WTC11 (cell line): ENCODE measurements at regions not wholly inside any gene's neighbourhood (a gene's known extent, or its start where the extent isn't known, plus 50 kb on each side); places are given as distances from the start of the nearest gene placed in this dataset.

Experiments
- ATAC-seq: fragments of 200-7000 bp; cut with Tn5 transposase; 2 replicates; pipeline ENCODE4 v1.10.0; 2021; ENCODE audit warnings: mild to moderate bottlenecking, moderate library complexity
- CTCF ChIA-PET: fragments of 300-600 bp; sonication (Branson Sonifier 250); formaldehyde crosslinking; loops from one replicate; lab custom pipeline; 2021; ENCODE audit warnings: antibody characterized with exemption; lab: Charles Lee
- POLR2A ChIA-PET: fragments of 350-600 bp; sonication (Branson Sonifier 250); formaldehyde crosslinking; loops from one replicate; lab custom pipeline; 2021; ENCODE audit warnings: antibody characterized with exemption; lab: Charles Lee
- DNase-seq: peaks from one replicate; pipeline ENCODE4 v3.0.0; 2021; ENCODE audit warnings: low spot score
- H3K27ac Mint-ChIP-seq: 2 replicates; pipeline ENCODE4 v1.8.0; 2021; ENCODE audit warnings: mixed read lengths
- H3K27me3 Mint-ChIP-seq: 2 replicates; pipeline ENCODE4 v1.8.0; 2021; ENCODE audit warnings: low read depth, mild to moderate bottlenecking, moderate library complexity, mixed read lengths
- H3K36me3 Mint-ChIP-seq: 2 replicates; pipeline ENCODE4 v1.8.0; 2021; ENCODE audit warnings: mixed read lengths
- H3K4me1 Mint-ChIP-seq: 2 replicates; pipeline ENCODE4 v1.8.0; 2022; ENCODE audit warnings: mixed read lengths
- H3K4me3 Mint-ChIP-seq: 2 replicates; pipeline ENCODE4 v1.8.0; 2021; ENCODE audit warnings: mild to moderate bottlenecking, moderate library complexity, mixed read lengths
- H3K9me3 Mint-ChIP-seq: 2 replicates; pipeline ENCODE4 v1.8.0; 2021; ENCODE audit warnings: mixed read lengths
- EMX1 ChIP-seq: fragments of 250-450 bp; sonication (Bioruptor Pico); IDR thresholded peaks from 2 replicates; pipeline ENCODE4 v1.8.0; 2021; ENCODE audit warnings: mild to moderate bottlenecking
- FOXP1 ChIP-seq: sonication (generic); formaldehyde crosslinking; IDR thresholded peaks from 2 replicates; pipeline ENCODE4 v1.8.0; 2022; ENCODE audit warnings: missing genetic modification reagents, mild to moderate bottlenecking, moderate library complexity, borderline replicate concordance
- GTF2I ChIP-seq: fragments of 250-450 bp; sonication (Bioruptor Pico); conservative IDR thresholded peaks from 2 replicates; pipeline ENCODE4 v1.4.0; 2021; ENCODE audit warnings: mild to moderate bottlenecking
- MYBL2 ChIP-seq: sonication (generic); formaldehyde crosslinking; IDR thresholded peaks from 2 replicates; pipeline ENCODE4 v1.8.1; 2023; ENCODE audit warnings: mild to moderate bottlenecking, moderate library complexity, missing genetic modification reagents
- OVOL2 ChIP-seq: fragments of 250-450 bp; sonication (Bioruptor Pico); IDR thresholded peaks from 2 replicates; pipeline ENCODE4 v1.9.0; 2021; ENCODE audit warnings: mild to moderate bottlenecking, borderline replicate concordance
- SOX15 ChIP-seq: fragments of 250-450 bp; sonication (Bioruptor Pico); IDR thresholded peaks from 2 replicates; pipeline ENCODE4 v1.9.0; 2021; ENCODE audit warnings: mild to moderate bottlenecking
- ZNF121 ChIP-seq: sonication (generic); formaldehyde crosslinking; IDR thresholded peaks from 2 replicates; pipeline ENCODE4 v1.8.0; 2023; ENCODE audit warnings: missing genetic modification reagents
- ZNF138 ChIP-seq: sonication (generic); formaldehyde crosslinking; conservative IDR thresholded peaks from 2 replicates; pipeline ENCODE4 v1.8.1; 2022; ENCODE audit warnings: mild to moderate bottlenecking, moderate library complexity, missing genetic modification reagents
- ZNF317 ChIP-seq: sonication (generic); formaldehyde crosslinking; IDR thresholded peaks from 2 replicates; pipeline ENCODE4 v1.8.1; 2023; ENCODE audit warnings: low read depth, mild to moderate bottlenecking, moderate library complexity, missing genetic modification reagents, borderline replicate concordance
- ZNF671 ChIP-seq: fragments of 250-450 bp; sonication (Bioruptor Pico); IDR thresholded peaks from 2 replicates; pipeline ENCODE4 v1.8.0; 2021; ENCODE audit warnings: mild to moderate bottlenecking
- TF ChIP-seq, protein P1 (sequence below): sonication (generic); formaldehyde crosslinking; IDR thresholded peaks from 2 replicates; pipeline ENCODE4 v1.8.0; 2023; ENCODE audit warnings: missing genetic modification reagents
- TF ChIP-seq, protein P2 (sequence below): fragments of 250-450 bp; sonication (Bioruptor Pico); conservative IDR thresholded peaks from 2 replicates; pipeline ENCODE4 v1.9.0; 2021; ENCODE audit warnings: mild to moderate bottlenecking
- TF ChIP-seq, protein P3 (sequence below): sonication (generic); formaldehyde crosslinking; IDR thresholded peaks from 2 replicates; pipeline ENCODE4 v1.8.1; 2023; ENCODE audit warnings: mild to moderate bottlenecking, missing genetic modification reagents, moderate library complexity
- TF ChIP-seq, protein P4 (sequence below): sonication (generic); formaldehyde crosslinking; IDR thresholded peaks from 2 replicates; pipeline ENCODE4 v1.8.1; 2022; ENCODE audit warnings: mild to moderate bottlenecking, moderate library complexity, missing genetic modification reagents
- TF ChIP-seq, protein P5 (sequence below): sonication (generic); formaldehyde crosslinking; IDR thresholded peaks from 2 replicates; pipeline ENCODE4 v1.8.1; 2022; ENCODE audit warnings: missing genetic modification reagents, borderline replicate concordance
- TF ChIP-seq, protein P6 (sequence below): sonication (generic); formaldehyde crosslinking; IDR thresholded peaks from 2 replicates; pipeline ENCODE4 v1.8.0; 2023; ENCODE audit warnings: mild to moderate bottlenecking, missing genetic modification reagents
- TF ChIP-seq, protein P7 (sequence below): sonication (generic); formaldehyde crosslinking; IDR thresholded peaks from 2 replicates; pipeline ENCODE4 v1.8.1; 2022; ENCODE audit warnings: low read depth, missing genetic modification reagents, borderline replicate concordance
- TF ChIP-seq, protein P8 (sequence below): sonication (generic); formaldehyde crosslinking; IDR thresholded peaks from 2 replicates; pipeline ENCODE4 v1.8.0; 2023; ENCODE audit warnings: missing genetic modification reagents, mild to moderate bottlenecking, borderline replicate concordance

DNA sequence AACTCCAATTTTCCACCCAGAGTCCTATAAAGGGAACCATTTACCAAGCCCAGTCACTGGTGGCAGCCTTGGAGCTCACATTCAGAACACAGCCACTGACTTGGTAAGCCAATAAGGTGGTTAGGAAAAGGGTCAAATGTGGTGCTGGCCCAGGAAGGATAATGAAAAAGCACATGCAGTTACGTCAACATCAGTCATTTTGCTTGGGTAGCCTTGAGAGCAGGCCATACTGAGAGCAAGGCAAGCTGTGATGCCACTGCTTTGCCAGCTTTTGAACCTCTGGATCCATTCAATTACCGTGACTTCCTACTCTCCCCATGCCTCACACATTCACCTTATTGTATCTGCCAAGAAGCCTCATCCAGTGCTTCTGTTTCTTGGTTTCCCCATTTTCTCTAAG lies 253.6 kb downstream of the OPA1 start:
- H3K4me1 Mint-ChIP-seq: peaks cover 29% of the 10 kb centered on the region
- CTCF ChIA-PET: no interaction called here
- no peak for ATAC-seq

DNA sequence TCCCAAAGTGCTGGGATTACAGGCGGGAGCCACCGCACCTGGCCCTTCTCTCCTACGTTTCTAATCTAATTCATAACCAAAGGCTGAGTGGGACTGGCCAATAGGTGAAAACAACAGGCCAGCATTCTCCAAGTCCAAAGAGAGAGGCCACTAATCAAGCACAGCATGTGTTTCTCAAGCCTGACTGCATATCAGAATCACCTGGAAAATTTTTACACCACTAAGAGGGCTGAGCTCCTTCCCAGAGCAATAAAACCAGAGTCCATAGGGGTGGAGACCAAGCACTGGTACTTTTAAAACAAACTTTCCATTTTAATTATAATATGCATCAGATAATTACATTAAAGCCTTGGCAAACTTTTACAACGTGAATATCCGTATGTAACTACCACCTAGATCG lies 254.4 kb downstream of the OPA1 start:
- ChIA-PET CTCF (no interaction called here), POLR2A (no interaction called here)
- Mint-ChIP-seq H3K27me3 (0 out of 2 replicates have a peak, but pooled peaks cover 3% of the 10 kb centered on the region), H3K9me3 (peaks cover 13% of the 10 kb centered on the region), H3K36me3 (peaks cover 3% of the 10 kb centered on the region; the same call in 1 of the 2 replicates), H3K4me1 (peaks cover 33% of the 10 kb centered on the region), H3K4me3 (no peak overlapping the region), H3K27ac (no peak overlapping the region)
- DNase-seq (no peak), ATAC-seq (no peak)
- TF ChIP-seq ZNF317 (CRISPR knock-in tag): no peak
- TF ChIP-seq, protein P1, sequence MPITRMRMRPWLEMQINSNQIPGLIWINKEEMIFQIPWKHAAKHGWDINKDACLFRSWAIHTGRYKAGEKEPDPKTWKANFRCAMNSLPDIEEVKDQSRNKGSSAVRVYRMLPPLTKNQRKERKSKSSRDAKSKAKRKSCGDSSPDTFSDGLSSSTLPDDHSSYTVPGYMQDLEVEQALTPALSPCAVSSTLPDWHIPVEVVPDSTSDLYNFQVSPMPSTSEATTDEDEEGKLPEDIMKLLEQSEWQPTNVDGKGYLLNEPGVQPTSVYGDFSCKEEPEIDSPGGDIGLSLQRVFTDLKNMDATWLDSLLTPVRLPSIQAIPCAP: no peak
- TF ChIP-seq GTF2I (CRISPR knock-in tag): no peak
- no peak for TF ChIP-seq MYBL2 (CRISPR knock-in tag)
- no peak for TF ChIP-seq OVOL2 (CRISPR knock-in tag)
- TF ChIP-seq, protein P2, sequence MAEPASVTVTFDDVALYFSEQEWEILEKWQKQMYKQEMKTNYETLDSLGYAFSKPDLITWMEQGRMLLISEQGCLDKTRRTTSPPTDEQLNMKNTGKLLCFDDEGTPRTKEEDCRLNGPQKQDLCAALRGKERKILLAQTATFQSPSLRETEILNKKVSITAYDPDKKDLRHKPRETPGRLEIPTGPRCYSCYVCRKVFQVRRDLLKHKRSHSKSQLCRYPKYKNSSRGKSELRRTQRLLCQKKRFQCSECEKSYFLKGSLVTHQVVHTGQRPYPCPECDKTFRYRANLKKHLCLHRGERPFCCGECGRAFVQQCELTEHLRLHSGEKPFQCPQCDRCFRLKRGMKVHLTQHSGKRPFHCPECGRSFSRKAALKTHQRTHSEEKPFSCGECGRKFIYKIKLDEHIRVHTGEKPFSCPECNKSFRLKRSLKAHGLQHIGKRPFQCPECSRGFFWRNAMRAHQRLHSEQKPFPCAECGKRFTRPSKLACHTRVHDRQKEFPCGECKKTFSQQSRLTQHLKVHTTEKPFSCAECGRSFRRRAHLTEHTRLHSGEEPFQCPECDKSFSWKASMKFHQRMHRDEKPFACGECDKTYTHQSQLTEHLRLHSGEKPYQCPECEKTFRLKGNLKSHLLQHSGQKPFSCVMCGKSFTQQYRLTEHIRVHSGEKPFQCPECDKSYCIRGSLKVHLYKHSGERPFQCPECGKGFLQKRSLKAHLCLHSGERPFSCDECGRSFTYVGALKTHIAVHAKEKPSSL (CRISPR knock-in tag): no peak
- TF ChIP-seq ZNF138 (CRISPR knock-in tag): no peak
- no peak for TF ChIP-seq FOXP1 (CRISPR knock-in tag)
- TF ChIP-seq, protein P3, sequence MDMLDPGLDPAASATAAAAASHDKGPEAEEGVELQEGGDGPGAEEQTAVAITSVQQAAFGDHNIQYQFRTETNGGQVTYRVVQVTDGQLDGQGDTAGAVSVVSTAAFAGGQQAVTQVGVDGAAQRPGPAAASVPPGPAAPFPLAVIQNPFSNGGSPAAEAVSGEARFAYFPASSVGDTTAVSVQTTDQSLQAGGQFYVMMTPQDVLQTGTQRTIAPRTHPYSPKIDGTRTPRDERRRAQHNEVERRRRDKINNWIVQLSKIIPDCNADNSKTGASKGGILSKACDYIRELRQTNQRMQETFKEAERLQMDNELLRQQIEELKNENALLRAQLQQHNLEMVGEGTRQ (CRISPR knock-in tag): no peak
- TF ChIP-seq, protein P4, sequence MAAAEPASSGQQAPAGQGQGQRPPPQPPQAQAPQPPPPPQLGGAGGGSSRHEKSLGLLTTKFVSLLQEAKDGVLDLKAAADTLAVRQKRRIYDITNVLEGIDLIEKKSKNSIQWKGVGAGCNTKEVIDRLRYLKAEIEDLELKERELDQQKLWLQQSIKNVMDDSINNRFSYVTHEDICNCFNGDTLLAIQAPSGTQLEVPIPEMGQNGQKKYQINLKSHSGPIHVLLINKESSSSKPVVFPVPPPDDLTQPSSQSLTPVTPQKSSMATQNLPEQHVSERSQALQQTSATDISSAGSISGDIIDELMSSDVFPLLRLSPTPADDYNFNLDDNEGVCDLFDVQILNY (CRISPR knock-in tag): no peak
- TF ChIP-seq ZNF671: no peak
- TF ChIP-seq, protein P5, sequence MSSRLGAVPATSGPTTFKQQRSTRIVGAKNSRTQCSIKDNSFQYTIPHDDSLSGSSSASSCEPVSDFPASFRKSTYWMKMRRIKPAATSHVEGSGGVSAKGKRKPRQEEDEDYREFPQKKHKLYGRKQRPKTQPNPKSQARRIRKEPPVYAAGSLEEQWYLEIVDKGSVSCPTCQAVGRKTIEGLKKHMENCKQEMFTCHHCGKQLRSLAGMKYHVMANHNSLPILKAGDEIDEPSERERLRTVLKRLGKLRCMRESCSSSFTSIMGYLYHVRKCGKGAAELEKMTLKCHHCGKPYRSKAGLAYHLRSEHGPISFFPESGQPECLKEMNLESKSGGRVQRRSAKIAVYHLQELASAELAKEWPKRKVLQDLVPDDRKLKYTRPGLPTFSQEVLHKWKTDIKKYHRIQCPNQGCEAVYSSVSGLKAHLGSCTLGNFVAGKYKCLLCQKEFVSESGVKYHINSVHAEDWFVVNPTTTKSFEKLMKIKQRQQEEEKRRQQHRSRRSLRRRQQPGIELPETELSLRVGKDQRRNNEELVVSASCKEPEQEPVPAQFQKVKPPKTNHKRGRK: no peak
- TF ChIP-seq, protein P6, sequence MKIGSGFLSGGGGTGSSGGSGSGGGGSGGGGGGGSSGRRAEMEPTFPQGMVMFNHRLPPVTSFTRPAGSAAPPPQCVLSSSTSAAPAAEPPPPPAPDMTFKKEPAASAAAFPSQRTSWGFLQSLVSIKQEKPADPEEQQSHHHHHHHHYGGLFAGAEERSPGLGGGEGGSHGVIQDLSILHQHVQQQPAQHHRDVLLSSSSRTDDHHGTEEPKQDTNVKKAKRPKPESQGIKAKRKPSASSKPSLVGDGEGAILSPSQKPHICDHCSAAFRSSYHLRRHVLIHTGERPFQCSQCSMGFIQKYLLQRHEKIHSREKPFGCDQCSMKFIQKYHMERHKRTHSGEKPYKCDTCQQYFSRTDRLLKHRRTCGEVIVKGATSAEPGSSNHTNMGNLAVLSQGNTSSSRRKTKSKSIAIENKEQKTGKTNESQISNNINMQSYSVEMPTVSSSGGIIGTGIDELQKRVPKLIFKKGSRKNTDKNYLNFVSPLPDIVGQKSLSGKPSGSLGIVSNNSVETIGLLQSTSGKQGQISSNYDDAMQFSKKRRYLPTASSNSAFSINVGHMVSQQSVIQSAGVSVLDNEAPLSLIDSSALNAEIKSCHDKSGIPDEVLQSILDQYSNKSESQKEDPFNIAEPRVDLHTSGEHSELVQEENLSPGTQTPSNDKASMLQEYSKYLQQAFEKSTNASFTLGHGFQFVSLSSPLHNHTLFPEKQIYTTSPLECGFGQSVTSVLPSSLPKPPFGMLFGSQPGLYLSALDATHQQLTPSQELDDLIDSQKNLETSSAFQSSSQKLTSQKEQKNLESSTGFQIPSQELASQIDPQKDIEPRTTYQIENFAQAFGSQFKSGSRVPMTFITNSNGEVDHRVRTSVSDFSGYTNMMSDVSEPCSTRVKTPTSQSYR (CRISPR knock-in tag): no peak
- TF ChIP-seq EMX1 (CRISPR knock-in tag): no peak
- no peak for TF ChIP-seq SOX15 (CRISPR knock-in tag)
- TF ChIP-seq, protein P7, sequence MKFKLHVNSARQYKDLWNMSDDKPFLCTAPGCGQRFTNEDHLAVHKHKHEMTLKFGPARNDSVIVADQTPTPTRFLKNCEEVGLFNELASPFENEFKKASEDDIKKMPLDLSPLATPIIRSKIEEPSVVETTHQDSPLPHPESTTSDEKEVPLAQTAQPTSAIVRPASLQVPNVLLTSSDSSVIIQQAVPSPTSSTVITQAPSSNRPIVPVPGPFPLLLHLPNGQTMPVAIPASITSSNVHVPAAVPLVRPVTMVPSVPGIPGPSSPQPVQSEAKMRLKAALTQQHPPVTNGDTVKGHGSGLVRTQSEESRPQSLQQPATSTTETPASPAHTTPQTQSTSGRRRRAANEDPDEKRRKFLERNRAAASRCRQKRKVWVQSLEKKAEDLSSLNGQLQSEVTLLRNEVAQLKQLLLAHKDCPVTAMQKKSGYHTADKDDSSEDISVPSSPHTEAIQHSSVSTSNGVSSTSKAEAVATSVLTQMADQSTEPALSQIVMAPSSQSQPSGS (CRISPR knock-in tag): no peak
- TF ChIP-seq ZNF121 (CRISPR knock-in tag): no peak

More for the DNA sequence above, 253.6 kb downstream of the OPA1 start:
- no peak for DNase-seq
- POLR2A ChIA-PET: no interaction called here
- TF ChIP-seq, protein P8, sequence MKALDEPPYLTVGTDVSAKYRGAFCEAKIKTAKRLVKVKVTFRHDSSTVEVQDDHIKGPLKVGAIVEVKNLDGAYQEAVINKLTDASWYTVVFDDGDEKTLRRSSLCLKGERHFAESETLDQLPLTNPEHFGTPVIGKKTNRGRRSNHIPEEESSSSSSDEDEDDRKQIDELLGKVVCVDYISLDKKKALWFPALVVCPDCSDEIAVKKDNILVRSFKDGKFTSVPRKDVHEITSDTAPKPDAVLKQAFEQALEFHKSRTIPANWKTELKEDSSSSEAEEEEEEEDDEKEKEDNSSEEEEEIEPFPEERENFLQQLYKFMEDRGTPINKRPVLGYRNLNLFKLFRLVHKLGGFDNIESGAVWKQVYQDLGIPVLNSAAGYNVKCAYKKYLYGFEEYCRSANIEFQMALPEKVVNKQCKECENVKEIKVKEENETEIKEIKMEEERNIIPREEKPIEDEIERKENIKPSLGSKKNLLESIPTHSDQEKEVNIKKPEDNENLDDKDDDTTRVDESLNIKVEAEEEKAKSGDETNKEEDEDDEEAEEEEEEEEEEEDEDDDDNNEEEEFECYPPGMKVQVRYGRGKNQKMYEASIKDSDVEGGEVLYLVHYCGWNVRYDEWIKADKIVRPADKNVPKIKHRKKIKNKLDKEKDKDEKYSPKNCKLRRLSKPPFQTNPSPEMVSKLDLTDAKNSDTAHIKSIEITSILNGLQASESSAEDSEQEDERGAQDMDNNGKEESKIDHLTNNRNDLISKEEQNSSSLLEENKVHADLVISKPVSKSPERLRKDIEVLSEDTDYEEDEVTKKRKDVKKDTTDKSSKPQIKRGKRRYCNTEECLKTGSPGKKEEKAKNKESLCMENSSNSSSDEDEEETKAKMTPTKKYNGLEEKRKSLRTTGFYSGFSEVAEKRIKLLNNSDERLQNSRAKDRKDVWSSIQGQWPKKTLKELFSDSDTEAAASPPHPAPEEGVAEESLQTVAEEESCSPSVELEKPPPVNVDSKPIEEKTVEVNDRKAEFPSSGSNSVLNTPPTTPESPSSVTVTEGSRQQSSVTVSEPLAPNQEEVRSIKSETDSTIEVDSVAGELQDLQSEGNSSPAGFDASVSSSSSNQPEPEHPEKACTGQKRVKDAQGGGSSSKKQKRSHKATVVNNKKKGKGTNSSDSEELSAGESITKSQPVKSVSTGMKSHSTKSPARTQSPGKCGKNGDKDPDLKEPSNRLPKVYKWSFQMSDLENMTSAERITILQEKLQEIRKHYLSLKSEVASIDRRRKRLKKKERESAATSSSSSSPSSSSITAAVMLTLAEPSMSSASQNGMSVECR (CRISPR knock-in tag): no peak
- no peak overlapping the region for H3K4me3 Mint-ChIP-seq
- H3K9me3 Mint-ChIP-seq: peaks cover 13% of the 10 kb centered on the region
- 0 out of 2 replicates have a peak, but pooled peaks cover 3% of the 10 kb centered on the region for H3K27me3 Mint-ChIP-seq
- H3K27ac Mint-ChIP-seq: no peak overlapping the region
- peaks cover 3% of the 10 kb centered on the region; the same call in 1 of the 2 replicates for H3K36me3 Mint-ChIP-seq
